Astrocyte of the spinal cord (primary cell): ENCODE measurements at regions not wholly inside any gene's neighbourhood (a gene's known extent, or its start where the extent isn't known, plus 50 kb on each side); places are given as distances from the start of the nearest gene placed in this dataset.

Experiments
- DNase-seq: peaks from one replicate; pipeline ENCODE4 v3.0.0; 2011; ENCODE audit warnings: low read depth, low spot score
- H3K4me3 ChIP-seq: 2 replicates; pipeline ENCODE4 v1.5.1; 2011; ENCODE audit warnings: low read depth, mild to moderate bottlenecking, low read length, moderate library complexity
- CTCF ChIP-seq: IDR thresholded peaks from 2 replicates; pipeline ENCODE4 v1.5.1; 2012; ENCODE audit warnings: low read depth, mild to moderate bottlenecking, low read length, inconsistent platforms
- in situ Hi-C: cut with HindIII; loops from 2 replicates; pipeline ENCODE4 v1.10.0; 2017; ENCODE audit warnings: low sequenced_read_pairs

DNA sequence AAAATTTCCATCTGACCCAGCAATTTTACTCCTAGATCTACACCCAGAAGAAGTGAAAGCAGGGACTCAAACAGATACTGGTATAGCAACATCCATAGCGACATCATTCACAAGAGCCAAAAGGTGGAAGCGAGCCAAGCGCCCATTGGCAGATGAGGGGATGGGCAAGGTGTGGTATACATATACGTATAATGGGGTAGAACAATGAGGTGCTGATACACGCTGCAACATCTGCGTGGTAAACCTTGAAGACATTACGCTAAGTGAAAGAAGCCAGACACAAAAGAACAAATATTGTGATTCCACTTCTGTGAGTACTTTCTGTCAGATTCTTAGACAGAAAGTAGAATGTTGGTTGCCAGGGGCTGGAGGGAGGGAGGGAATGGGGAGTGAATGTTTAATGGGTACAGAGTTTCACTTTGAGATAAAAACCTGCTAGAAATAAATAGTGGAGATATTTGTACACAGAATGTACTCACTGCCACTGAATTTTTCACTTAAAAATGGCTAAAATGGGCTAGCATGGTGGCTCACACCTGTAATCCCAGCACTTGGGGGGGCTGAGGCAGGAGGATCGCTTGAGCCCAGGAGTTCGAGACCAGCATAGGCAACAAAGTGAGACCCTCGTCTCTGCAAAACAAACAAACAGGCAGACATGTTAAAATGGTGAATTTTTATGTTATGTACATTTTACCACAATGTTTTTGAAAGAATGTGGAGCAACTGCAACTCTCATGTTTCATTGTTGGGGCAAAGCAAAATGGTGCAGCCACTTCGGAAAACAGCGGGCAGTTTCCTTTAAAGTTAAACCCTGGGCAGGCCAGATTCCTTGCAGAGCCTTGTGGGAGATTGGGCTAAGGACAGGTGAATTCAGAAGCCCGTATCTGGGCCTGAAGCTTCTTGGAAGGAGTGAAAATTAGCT, 103.4 kb upstream of the MYCN start:
- in situ Hi-C loops, result no loop called here
- DNase-seq, result no peak
- TF ChIP-seq CTCF, result no peak
- H3K4me3 ChIP-seq, result no peak overlapping the region

GRCh38 chr2:15838481-15839090, 101.8 kb upstream of the MYCN start:
- no peak for DNase-seq
- no peak overlapping the region for H3K4me3 ChIP-seq
- no peak for TF ChIP-seq CTCF
- in situ Hi-C loops, result no loop called here

DNA sequence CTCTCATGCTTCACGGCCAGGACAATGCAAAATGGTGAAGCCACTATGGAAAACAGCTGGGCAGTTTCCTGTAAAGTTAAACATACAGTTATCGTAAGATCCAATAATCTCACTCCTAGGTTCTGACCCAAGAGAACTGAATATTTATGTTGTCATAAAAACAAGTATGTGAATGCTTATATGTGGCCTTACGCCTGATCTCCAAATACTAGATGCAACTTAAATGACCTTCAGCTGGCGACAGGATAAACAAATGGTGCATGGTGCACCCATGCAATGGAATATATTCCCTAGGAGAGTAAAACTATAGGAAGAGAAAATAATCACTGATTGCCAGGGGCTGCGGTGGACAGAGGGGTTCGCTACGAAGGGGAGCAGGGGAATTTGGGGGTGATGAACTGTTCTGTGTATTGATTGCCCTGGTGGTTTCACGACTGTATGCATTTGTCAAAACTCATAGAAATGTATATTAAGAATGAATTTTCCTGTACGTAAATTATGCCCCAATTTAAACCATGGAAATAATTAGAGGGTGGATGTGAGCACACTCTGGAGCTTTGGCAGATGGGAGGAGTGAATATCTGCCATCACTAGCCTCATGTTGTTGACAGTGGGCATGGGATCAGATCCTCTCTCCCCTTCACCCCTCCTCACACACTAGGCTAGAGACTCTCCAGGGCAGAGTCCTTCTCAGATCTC, 100.8 kb upstream of the MYCN start:
- TF ChIP-seq CTCF, result no peak
- in situ Hi-C loops, result no loop called here
- DNase-seq, result no peak
- H3K4me3 ChIP-seq, result no peak overlapping the region

DNA sequence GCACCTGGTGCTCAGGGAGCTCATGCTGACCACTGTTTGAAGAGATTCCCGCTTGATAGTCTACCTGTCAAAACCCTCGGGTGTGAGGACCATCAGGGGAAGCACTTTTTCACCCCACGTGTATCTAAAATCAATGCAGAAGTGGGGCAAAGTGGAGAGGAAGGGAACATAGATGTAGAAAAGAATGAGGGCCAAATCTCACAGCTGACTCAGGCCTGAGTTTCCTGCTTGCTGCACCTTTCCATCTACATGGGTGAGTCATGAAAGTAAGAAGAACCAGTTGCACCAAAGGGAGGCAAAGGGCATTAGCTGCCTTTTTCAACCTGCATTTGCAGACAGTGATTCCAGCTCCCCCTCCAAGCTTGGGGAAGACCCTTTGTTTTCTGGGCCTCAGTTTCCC, 100.2 kb upstream of the MYCN start:
- DNase-seq, result no peak
- TF ChIP-seq CTCF, result no peak
- in situ Hi-C loops, result no loop called here
- H3K4me3 ChIP-seq, result no peak overlapping the region

- TF ChIP-seq CTCF, result no peak
- in situ Hi-C loops, result no loop called here
These were observed 99.4 kb upstream of the MYCN start for GRCh38 chr2:15840969-15841368.

DNA sequence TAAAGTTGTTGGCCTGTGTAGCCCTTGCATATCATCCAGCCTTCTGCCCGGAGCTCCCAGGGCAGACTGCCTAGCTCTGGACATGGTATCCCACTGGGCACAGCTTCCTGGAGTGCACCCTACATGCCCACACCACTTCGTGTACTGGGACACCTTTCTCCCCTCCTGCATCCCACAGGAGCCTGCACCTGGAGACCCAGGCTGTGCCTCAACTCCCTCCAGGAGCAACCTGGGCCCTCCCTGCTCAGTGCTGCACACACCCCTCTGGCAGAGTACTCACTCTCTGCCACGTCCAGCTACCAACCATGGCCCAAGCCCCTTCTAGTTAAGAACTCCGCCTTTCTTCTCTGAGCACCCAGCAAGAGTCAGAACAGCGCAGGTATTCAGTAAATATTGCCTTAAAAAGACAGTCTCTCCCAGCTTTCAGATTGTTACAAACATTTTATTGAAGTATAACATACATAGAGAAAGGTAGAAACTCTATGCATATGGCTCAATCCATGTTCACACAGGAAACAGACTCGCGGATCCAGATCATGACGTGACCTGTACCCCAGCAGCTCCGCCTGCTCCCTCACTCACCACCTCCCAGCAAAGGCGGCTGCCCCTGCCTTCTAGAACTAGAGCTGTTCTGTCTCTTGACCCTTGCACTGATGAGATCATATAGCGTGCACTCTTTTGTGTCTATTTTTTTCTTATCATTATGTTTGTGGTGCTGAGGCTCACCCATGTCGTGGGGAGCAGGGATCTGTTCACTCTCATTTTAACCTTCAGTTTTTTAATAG, 98.4 kb upstream of the MYCN start:
- no peak for TF ChIP-seq CTCF
- no peak overlapping the region for H3K4me3 ChIP-seq
- no peak for DNase-seq
- in situ Hi-C loops, result no loop called here

More at GRCh38 chr2:15840969-15841368, 99.4 kb upstream of the MYCN start:
- H3K4me3 ChIP-seq, result no peak overlapping the region
- DNase-seq, result no peak
